Osteoblast (primary cell): ENCODE measurements at regions not wholly inside any gene's neighbourhood (a gene's known extent, or its start where the extent isn't known, plus 50 kb on each side); places are given as distances from the start of the nearest gene placed in this dataset.

ENCODE experiments used
- DNase-seq: peaks from one replicate; pipeline ENCODE4 v3.0.0; 2011; ENCODE audit warnings: low spot score, mixed read lengths; ENCODE audit not compliant: insufficient read length; ENCODE audit errors: missing footprints
- H2AFZ ChIP-seq: 2 replicates; pipeline ENCODE4 v1.6.0; 2011; ENCODE audit warnings: mild to moderate bottlenecking, low read length
- H3K27ac ChIP-seq: 2 replicates; pipeline ENCODE4 v1.5.1; 2011; ENCODE audit warnings: mild to moderate bottlenecking, low read depth, low read length, moderate library complexity
- H3K27me3 ChIP-seq: 2 replicates; pipeline ENCODE4 v1.6.0; 2012; ENCODE audit warnings: mild to moderate bottlenecking, control low read depth, inconsistent platforms, low read length, moderate library complexity; ENCODE audit not compliant: insufficient read depth
- H3K36me3 ChIP-seq: 2 replicates; pipeline ENCODE4 v1.5.1; 2011; ENCODE audit warnings: mild to moderate bottlenecking, low read length, control low read depth, moderate library complexity; ENCODE audit not compliant: insufficient read depth
- H3K4me1 ChIP-seq: 2 replicates; pipeline ENCODE4 v1.5.1; 2011; ENCODE audit warnings: mild to moderate bottlenecking, low read length, control low read depth, moderate library complexity; ENCODE audit not compliant: insufficient read depth
- H3K4me2 ChIP-seq: 2 replicates; pipeline ENCODE4 v1.6.0; 2011; ENCODE audit warnings: mild to moderate bottlenecking, low read length; ENCODE audit not compliant: insufficient read depth
- H3K4me3 ChIP-seq: fragments of 200-600 bp; sonication (generic); 3 replicates; pipeline ENCODE4 v1.5.1; 2012; ENCODE audit warnings: mild to moderate bottlenecking, low read length, inconsistent platforms; ENCODE audit not compliant: insufficient read depth
- H3K79me2 ChIP-seq: 2 replicates; pipeline ENCODE4 v1.6.0; 2012; ENCODE audit warnings: mild to moderate bottlenecking, low read length, control low read depth, inconsistent platforms; ENCODE audit not compliant: insufficient read depth
- H3K9me3 ChIP-seq: 2 replicates; pipeline ENCODE4 v1.5.1; 2011; ENCODE audit warnings: low read depth, low read length, control low read depth
- H4K20me1 ChIP-seq: 2 replicates; pipeline ENCODE4 v1.6.0; 2012; ENCODE audit warnings: mild to moderate bottlenecking, low read length, control low read depth; ENCODE audit not compliant: insufficient read depth
- TF ChIP-seq, protein P1 (sequence below): IDR thresholded peaks from 2 replicates; pipeline ENCODE4 v1.5.1; 2011; ENCODE audit warnings: mild to moderate bottlenecking, low read depth, low read length, moderate library complexity; ENCODE audit errors: extremely low read depth

DNA sequence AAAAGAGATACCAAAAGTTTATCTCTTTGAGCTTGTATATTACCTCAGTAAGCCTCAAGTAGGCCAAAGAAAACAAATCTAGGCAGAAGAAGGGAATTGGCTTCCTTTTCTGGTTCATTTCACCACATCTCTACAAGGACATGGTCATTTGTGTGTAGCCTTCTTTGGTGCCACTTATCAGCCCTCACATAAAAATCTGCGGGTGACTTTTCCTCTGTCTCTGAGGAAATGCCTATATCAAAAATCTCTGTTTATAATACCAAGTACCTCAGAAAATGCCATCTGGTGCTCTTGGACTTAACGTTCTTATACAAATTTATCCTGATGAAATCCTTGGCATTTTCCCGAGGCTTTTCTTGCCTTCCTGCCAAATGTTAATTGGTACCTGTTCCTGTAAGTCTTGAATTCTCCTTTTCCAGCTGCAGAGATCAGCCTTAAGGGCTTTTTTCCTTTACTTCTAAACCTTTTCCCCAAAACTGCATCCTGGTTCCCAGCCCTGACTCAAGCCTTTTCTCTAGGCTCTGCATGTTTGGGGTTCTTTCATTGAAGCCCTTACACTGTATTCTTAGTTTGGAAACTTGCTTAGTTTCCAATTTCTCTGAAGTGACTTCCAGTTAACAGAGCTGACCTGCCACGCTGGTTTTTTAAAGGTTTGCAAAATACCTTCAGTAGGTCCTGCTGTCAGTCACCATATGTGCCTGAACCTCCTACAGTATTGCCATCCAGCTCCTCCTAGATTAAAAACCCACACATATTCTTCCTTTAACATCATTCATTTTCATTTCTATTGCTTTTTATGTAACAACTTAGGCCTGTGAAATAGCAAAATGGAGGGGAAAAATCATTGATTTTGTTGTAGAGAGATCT lies 191.2 kb upstream of the PREP start:
- Histone ChIP-seq H4K20me1 (no peaks in the 10 kb centered on the region), H3K4me3 (no peak overlapping the region), H3K4me2 (no peak overlapping the region), H3K36me3 (no peaks in the 10 kb centered on the region), H3K79me2 (no peaks in the 10 kb centered on the region), H3K27me3 (no peaks in the 10 kb centered on the region), H3K4me1 (peaks cover 28% of the 10 kb centered on the region), H2AFZ (no peak overlapping the region), H3K9me3 (no peaks in the 10 kb centered on the region), H3K27ac (peak overlapping the region; percentile 1)
- DNase-seq: no peak
- TF ChIP-seq, protein P1, sequence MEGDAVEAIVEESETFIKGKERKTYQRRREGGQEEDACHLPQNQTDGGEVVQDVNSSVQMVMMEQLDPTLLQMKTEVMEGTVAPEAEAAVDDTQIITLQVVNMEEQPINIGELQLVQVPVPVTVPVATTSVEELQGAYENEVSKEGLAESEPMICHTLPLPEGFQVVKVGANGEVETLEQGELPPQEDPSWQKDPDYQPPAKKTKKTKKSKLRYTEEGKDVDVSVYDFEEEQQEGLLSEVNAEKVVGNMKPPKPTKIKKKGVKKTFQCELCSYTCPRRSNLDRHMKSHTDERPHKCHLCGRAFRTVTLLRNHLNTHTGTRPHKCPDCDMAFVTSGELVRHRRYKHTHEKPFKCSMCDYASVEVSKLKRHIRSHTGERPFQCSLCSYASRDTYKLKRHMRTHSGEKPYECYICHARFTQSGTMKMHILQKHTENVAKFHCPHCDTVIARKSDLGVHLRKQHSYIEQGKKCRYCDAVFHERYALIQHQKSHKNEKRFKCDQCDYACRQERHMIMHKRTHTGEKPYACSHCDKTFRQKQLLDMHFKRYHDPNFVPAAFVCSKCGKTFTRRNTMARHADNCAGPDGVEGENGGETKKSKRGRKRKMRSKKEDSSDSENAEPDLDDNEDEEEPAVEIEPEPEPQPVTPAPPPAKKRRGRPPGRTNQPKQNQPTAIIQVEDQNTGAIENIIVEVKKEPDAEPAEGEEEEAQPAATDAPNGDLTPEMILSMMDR: no peak

DNA sequence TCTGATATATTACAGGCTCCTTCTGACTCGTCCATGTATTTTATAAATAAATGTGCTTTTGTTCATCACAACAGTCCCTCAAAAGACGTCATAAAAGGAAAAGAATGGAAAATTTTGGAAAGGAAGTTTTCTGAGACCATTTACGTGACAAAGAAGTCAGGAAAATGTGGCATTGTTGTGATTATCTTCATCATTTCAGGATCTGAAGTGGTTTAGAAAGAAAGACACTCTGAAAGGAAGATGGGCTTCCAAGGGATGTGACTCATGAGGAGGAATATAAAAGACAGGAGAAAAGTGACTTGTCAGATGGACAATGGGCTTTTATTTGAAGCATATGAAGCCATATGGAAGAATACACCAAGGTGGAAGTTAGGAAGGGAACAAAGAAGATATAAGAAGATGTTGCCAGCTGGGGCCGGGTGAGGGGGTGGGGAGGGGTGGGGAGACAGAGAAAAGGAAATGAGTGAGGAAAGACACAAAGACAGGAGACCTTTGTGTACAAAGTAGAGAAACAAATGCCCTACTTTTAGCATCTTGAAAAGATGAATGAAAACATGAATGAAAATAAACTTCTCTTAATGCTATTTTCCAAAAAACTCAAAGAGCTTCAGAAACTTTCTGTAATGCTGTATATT lies 190.3 kb upstream of the PREP start:
- no peaks in the 10 kb centered on the region for H4K20me1 ChIP-seq
- H3K4me1 ChIP-seq: peaks cover 28% of the 10 kb centered on the region
- no peaks in the 10 kb centered on the region for H3K79me2 ChIP-seq
- TF ChIP-seq, protein P1: no peak
- no peak overlapping the region for H3K4me2 ChIP-seq
- H3K4me3 ChIP-seq: no peak overlapping the region
- peak overlapping the region; percentile 34 for H3K27ac ChIP-seq
- H3K36me3 ChIP-seq: no peaks in the 10 kb centered on the region
- no peak overlapping the region for H2AFZ ChIP-seq
- H3K27me3 ChIP-seq: no peaks in the 10 kb centered on the region
- DNase-seq: no peak
- H3K9me3 ChIP-seq: no peaks in the 10 kb centered on the region

DNA sequence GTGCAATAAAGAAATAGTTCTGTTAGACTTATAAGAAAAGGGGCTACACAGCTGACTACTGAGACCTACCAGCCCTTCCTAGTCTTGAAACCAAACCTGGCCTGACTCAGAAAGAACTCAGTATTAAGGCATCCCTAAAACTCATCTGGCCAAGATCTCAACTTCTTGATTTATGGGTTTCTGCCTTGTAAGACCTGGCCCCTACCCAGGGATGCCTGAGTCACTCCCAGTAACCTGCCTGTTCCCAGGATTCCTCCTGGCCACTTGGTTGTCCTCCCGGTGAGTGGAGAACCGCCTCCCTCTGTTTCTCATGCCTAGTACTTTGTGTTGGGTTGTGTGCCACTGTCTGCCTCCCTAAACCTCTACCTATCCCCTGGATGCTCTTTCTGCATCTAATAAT lies 189.4 kb upstream of the PREP start:
- no peak for DNase-seq
- no peaks in the 10 kb centered on the region for H3K9me3 ChIP-seq
- H3K4me2 ChIP-seq: no peak overlapping the region
- TF ChIP-seq, protein P1: no peak
- no peaks in the 10 kb centered on the region for H3K79me2 ChIP-seq
- H4K20me1 ChIP-seq: no peaks in the 10 kb centered on the region
- no peak overlapping the region for H3K4me3 ChIP-seq
- H3K27ac ChIP-seq: peak overlapping the region; percentile 34
- peaks cover 28% of the 10 kb centered on the region for H3K4me1 ChIP-seq
- H2AFZ ChIP-seq: no peak overlapping the region
- H3K36me3 ChIP-seq: no peaks in the 10 kb centered on the region
- no peaks in the 10 kb centered on the region for H3K27me3 ChIP-seq

DNA sequence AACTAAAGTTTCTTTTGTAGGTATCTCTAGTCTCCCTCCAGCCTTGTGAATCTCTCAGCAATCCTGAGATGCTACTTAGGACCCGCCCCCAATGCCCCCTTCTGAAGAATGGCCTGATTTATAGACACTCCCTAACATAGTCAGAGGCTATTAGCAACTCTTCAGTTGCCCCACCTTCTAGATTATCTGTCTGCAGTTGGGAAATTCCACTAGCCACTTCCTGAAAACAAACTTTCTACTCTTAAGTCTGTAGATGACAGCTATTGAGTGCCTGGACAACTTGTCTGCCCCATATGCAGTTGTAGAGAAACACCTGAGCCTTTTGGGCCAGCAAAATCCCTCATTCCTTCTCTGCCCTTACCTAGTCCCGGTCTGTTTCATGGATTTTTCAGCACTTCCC lies 188.2 kb upstream of the PREP start:
- no peak overlapping the region for H3K27ac ChIP-seq
- no peak overlapping the region for H2AFZ ChIP-seq
- DNase-seq: peak; percentile 29
- H3K79me2 ChIP-seq: no peaks in the 10 kb centered on the region
- H3K27me3 ChIP-seq: no peaks in the 10 kb centered on the region
- no peak overlapping the region for H3K4me2 ChIP-seq
- no peaks in the 10 kb centered on the region for H4K20me1 ChIP-seq
- peaks cover 27% of the 10 kb centered on the region for H3K4me1 ChIP-seq
- TF ChIP-seq, protein P1: no peak
- H3K36me3 ChIP-seq: no peaks in the 10 kb centered on the region
- no peaks in the 10 kb centered on the region for H3K9me3 ChIP-seq
- no peak overlapping the region for H3K4me3 ChIP-seq
